Hepatocyte (in vitro differentiated cells): ENCODE measurements at regions not wholly inside any gene's neighbourhood (a gene's known extent, or its start where the extent isn't known, plus 50 kb on each side); places are given as distances from the start of the nearest gene placed in this dataset.

ENCODE experiments used
- CTCF ChIP-seq: fragments of 200-600 bp; sonication (generic); IDR thresholded peaks from 2 replicates; pipeline ENCODE4 v1.5.1; 2016; ENCODE audit warnings: antibody characterized with exemption, mild to moderate bottlenecking; ENCODE audit not compliant: poor library complexity
- EZH2phosphoT487 ChIP-seq: fragments of 200-600 bp; sonication (generic); IDR thresholded peaks from one replicate; pipeline ENCODE4 v1.6.1; 2018; ENCODE audit warnings: antibody characterized with exemption, mild to moderate bottlenecking, low read depth, moderate library complexity; ENCODE audit not compliant: unreplicated experiment, severe bottlenecking

GRCh38 chr6:154682633-154683125 is 50.5 kb upstream of the SCAF8 start:
- no peak for TF ChIP-seq CTCF
- no peak for TF ChIP-seq EZH2phosphoT487
